ENCODE measurements at regions not wholly inside any gene's neighbourhood (a gene's known extent, or its start where the extent isn't known, plus 50 kb on each side); places are given as distances from the start of the nearest gene placed in this dataset.
"Not testable (repeated sequence)": the region's sequence is repeated elsewhere in the genome, so short reads cannot be mapped to it uniquely, and the experiment has no call there.

DNA sequence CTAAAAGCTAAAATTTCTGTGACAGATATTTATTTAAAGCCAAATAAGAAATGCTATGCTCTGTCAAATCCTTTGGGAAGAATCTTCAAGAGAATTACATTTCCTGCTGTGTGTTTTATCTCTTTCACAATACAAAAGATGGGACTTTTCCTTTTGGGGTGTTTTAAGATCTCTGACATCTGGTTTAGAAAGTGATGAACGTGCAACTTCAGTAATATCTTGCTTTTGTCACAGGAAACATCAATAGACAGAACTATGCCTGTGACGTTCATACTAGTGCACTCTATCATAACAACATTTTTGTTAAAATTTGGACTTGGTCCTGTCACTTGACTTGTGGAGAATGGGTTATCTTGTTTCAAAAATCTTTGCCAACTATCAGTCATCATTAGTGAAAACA, 195.7 kb upstream of the KCNMB2 start:
- Histone ChIP-seq H3K4me3 (no peak overlapping the region), H3K4me1 (no peaks in the 10 kb centered on the region), H3K36me3 (no peaks in the 10 kb centered on the region), H3K27me3 (no peaks in the 10 kb centered on the region), H3K9me3 (no peaks in the 10 kb centered on the region), H3K27ac (no peak overlapping the region)
- TF ChIP-seq POLR2A (IDR thresholded peaks at IDR 0.05) (no peak), POLR2AphosphoS5 (IDR thresholded peaks at IDR 0.05) (no peak)
- TF ChIP-seq, protein P1, sequence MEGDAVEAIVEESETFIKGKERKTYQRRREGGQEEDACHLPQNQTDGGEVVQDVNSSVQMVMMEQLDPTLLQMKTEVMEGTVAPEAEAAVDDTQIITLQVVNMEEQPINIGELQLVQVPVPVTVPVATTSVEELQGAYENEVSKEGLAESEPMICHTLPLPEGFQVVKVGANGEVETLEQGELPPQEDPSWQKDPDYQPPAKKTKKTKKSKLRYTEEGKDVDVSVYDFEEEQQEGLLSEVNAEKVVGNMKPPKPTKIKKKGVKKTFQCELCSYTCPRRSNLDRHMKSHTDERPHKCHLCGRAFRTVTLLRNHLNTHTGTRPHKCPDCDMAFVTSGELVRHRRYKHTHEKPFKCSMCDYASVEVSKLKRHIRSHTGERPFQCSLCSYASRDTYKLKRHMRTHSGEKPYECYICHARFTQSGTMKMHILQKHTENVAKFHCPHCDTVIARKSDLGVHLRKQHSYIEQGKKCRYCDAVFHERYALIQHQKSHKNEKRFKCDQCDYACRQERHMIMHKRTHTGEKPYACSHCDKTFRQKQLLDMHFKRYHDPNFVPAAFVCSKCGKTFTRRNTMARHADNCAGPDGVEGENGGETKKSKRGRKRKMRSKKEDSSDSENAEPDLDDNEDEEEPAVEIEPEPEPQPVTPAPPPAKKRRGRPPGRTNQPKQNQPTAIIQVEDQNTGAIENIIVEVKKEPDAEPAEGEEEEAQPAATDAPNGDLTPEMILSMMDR (IDR thresholded peaks at IDR 0.05): no peak
- intact Hi-C loops (cut with DNase I; ENCODE audit: low total_unique reads): no loop called here
- DNase-seq (ENCODE audit: low spot score in 2 of 2): no peak

DNA sequence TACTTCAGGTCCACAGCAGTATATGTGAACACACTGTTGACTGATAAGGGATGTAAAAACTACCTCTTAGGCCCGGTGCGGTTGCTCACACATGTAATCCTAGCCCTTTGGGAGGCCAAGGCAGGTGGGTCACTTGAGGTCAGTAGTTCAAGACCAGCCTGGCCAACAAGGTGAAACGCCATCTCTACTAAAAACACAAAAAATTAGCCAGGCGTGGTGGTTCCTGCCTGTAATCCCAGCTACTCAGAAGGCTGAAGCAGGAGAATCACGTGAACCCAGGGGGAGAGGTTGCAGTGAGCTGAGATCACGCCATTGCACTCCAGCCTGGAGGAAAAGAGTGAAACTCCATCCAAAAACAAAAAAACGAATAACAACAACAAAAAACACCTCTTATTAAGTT, 194.6 kb upstream of the KCNMB2 start:
- DNase-seq (ENCODE audit: low spot score in 2 of 2): no peak
- intact Hi-C loops (cut with DNase I; ENCODE audit: low total_unique reads): no loop called here
- Histone ChIP-seq H3K36me3 (no peaks in the 10 kb centered on the region), H3K9me3 (no peaks in the 10 kb centered on the region), H3K27me3 (no peaks in the 10 kb centered on the region), H3K27ac (no peak overlapping the region), H3K4me1 (no peaks in the 10 kb centered on the region), H3K4me3 (no peak overlapping the region)
- TF ChIP-seq, protein P1 (IDR thresholded peaks at IDR 0.05): no peak
- TF ChIP-seq POLR2A (IDR thresholded peaks at IDR 0.05) (no peak), POLR2AphosphoS5 (IDR thresholded peaks at IDR 0.05) (no peak)

DNA sequence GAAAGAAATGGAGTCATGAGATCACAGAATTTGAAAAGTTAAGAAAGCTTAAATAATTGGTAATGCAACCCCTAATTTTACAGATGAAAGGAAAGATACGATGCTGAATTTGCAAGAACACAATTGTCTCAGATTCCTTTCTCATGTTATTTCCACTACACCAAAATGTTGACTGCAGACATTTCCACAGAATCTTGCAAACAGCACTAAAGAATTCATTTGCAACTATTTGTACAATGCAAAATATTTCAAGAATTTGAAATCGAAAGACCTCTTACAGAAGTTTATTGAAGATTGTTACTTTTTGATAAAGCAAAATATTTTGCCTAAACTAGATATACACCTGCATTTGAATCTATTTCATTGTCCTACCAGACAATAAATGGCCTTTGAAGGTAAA, 194.1 kb upstream of the KCNMB2 start:
- H3K27me3 ChIP-seq: no peaks in the 10 kb centered on the region
- TF ChIP-seq POLR2AphosphoS5 (IDR thresholded peaks at IDR 0.05): no peak
- TF ChIP-seq, protein P1 (IDR thresholded peaks at IDR 0.05): no peak
- no peak for DNase-seq (ENCODE audit: low spot score in 2 of 2)
- intact Hi-C loops (cut with DNase I; ENCODE audit: low total_unique reads): no loop called here
- H3K4me3 ChIP-seq: no peak overlapping the region
- no peaks in the 10 kb centered on the region for H3K4me1 ChIP-seq
- H3K9me3 ChIP-seq: no peaks in the 10 kb centered on the region
- H3K27ac ChIP-seq: no peak overlapping the region
- no peaks in the 10 kb centered on the region for H3K36me3 ChIP-seq

DNA sequence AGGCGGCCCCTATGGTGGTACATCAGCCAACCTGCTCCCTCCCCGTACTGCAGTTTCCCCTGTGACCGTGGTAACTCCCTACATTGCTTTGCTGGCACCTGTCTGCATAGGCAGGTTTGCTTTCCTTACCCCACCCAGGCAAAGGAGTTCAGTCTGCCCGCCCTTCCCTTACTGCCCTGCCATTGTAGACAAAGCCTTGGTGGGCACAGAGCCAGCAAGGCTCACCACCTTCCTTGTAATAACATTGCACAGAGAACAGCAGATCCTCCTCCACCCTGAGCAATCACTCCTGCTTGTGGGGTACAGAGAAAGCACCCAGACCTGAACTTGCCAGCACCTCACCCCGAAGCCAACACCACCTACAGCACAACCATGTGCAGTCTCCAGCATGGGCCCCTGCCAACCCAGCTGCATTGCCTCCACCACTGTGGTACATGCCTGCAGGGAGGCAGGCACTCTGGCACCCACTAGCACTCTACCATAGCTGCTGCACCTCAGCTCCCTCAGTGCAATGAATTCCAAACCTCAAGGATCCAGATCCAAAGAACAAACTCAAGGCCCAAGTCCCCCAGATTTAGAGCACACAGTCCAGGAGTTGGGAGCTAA, 192.7 kb upstream of the KCNMB2 start:
- Histone ChIP-seq H3K9me3 (no peaks in the 10 kb centered on the region), H3K4me1 (no peaks in the 10 kb centered on the region), H3K36me3 (no peaks in the 10 kb centered on the region), H3K27ac (no peak overlapping the region), H3K27me3 (no peaks in the 10 kb centered on the region), H3K4me3 (no peak overlapping the region)
- no peak for DNase-seq (ENCODE audit: low spot score in 2 of 2)
- TF ChIP-seq POLR2A (IDR thresholded peaks at IDR 0.05) (no peak), POLR2AphosphoS5 (IDR thresholded peaks at IDR 0.05) (no peak)
- TF ChIP-seq, protein P1 (IDR thresholded peaks at IDR 0.05): no peak
- intact Hi-C loops (cut with DNase I; ENCODE audit: low total_unique reads): no loop called here

DNA sequence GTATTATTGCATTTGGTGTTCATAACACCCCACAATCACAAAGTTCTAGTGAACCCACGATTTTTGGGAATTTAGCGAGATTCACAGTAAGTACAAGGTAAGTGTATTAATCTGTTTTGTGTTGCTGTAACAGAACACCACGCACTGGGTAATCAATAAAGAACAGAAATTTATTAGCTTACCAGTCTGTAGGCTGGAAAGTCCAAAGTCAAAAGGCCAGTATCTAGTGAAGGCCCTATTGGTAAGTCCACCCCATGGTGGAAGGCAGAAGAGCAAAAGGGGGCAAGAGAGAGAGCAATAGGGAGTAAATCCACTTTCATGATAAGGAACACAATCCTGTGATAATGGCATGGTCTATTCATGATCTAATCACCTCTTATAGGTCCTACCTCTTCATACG, 190.3 kb upstream of the KCNMB2 start:
- DNase-seq (ENCODE audit: low spot score in 2 of 2): no peak
- Histone ChIP-seq H3K27ac (no peak overlapping the region), H3K36me3 (no peaks in the 10 kb centered on the region), H3K9me3 (no peaks in the 10 kb centered on the region), H3K27me3 (no peaks in the 10 kb centered on the region), H3K4me1 (no peaks in the 10 kb centered on the region), H3K4me3 (no peak overlapping the region)
- TF ChIP-seq POLR2A (IDR thresholded peaks at IDR 0.05) (no peak), POLR2AphosphoS5 (IDR thresholded peaks at IDR 0.05) (no peak)
- TF ChIP-seq, protein P1 (IDR thresholded peaks at IDR 0.05): no peak
- intact Hi-C loops (cut with DNase I; ENCODE audit: low total_unique reads): no loop called here

DNA sequence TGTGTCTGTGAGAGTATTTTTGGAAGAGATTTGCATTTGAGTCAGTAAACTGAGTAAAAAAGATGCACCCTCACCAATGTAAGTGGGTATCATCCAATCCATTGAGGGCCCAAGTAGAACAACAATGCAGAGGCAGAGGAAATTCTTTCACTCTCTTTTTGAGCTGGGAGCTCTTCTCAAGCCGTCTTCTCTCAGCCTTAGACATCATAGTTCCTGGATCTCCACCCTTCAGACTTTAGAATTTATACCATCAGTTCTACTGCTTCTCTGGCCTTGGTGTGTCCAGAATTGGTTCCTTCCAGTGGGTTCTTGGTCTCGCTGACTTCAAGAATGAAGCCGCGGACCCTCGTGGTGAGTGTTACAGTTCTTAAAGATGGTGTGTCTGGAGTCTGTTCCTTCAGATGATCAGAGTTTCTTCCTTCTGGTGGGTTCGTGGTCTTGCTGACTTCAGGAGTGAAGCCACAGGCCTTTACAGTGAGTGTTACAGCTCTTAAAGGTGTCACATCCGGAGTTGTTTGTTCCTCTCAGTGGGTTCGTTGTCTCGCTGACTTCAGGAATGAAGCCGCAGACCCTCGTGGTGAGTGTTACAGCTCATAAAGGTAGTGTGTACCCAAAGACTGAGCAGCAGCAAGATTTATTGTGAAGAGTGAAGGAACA, 187.5 kb upstream of the KCNMB2 start:
- DNase-seq (ENCODE audit: low spot score in 2 of 2); H3K4me3 ChIP-seq; intact Hi-C loops (cut with DNase I; ENCODE audit: low total_unique reads); H3K27me3 ChIP-seq; H3K27ac ChIP-seq; H3K9me3 ChIP-seq; H3K4me1 ChIP-seq; H3K36me3 ChIP-seq: not testable (repeated sequence)

DNA sequence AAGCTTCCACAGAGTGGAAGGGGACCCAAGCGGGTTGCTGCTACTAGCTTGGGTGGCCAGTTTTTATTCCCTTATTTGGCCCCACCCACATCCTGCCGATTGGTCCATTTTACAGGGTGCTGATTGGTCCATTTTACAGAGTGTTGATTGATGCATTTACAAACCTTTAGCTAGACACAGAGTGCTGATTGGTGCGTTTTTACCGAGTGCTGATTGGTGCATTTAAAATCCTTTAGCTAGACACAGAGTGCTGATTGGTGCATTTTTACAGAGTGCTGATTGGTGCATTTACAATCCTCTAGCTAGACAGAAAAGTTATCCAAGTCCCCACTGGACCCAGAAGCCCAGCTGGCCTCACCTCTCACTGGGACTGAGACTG, 187.0 kb upstream of the KCNMB2 start:
- H3K4me1 ChIP-seq; H3K4me3 ChIP-seq; DNase-seq (ENCODE audit: low spot score in 2 of 2); H3K36me3 ChIP-seq; H3K27me3 ChIP-seq; intact Hi-C loops (cut with DNase I; ENCODE audit: low total_unique reads); H3K9me3 ChIP-seq; H3K27ac ChIP-seq: not testable (repeated sequence)

All from breast epithelium (tissue), 4 donors.